GM18499 (cell line): ENCODE measurements at regions not wholly inside any gene's neighbourhood (a gene's known extent, or its start where the extent isn't known, plus 50 kb on each side); places are given as distances from the start of the nearest gene placed in this dataset.
"Not testable (repeated sequence)": the region's sequence is repeated elsewhere in the genome, so short reads cannot be mapped to it uniquely, and the experiment has no call there.

ENCODE experiments used
- ATAC-seq: cut with Tn5 transposase; IDR thresholded peaks from one replicate; pipeline ENCODE4 v1.9.1; 2021; ENCODE audit warnings: moderate number of reproducible peaks; ENCODE audit not compliant: insufficient read depth, unreplicated experiment

- no peak for ATAC-seq
These were observed 573.1 kb upstream of the KLF4 start for GRCh38 chr9:108062680-108063079.

- ATAC-seq: no peak
These were observed 570.6 kb upstream of the KLF4 start for GRCh38 chr9:108060175-108060574.

- ATAC-seq: no peak
These were observed 568.7 kb upstream of the KLF4 start for GRCh38 chr9:108058135-108058814.

GRCh38 chr9:108057421-108058134, 568.0 kb upstream of the KLF4 start:
- no peak for ATAC-seq

- ATAC-seq: no peak
These were observed 567.3 kb upstream of the KLF4 start for GRCh38 chr9:108056805-108057386.

- ATAC-seq: no peak
These were observed 566.7 kb upstream of the KLF4 start for GRCh38 chr9:108056084-108056804.

GRCh38 chr9:108054131-108054630, 564.6 kb upstream of the KLF4 start:
- no peak for ATAC-seq

- no peak for ATAC-seq
These were observed 564.0 kb upstream of the KLF4 start for GRCh38 chr9:108053555-108054061.

- no peak for ATAC-seq
These were observed 563.0 kb upstream of the KLF4 start for GRCh38 chr9:108052431-108053080.

GRCh38 chr9:108050894-108051293, 561.3 kb upstream of the KLF4 start:
- no peak for ATAC-seq

- no peak for ATAC-seq
These were observed 560.3 kb upstream of the KLF4 start for GRCh38 chr9:108049671-108050494.

GRCh38 chr9:108049026-108049607, 559.5 kb upstream of the KLF4 start:
- ATAC-seq: no peak

- ATAC-seq: no peak
These were observed 558.9 kb upstream of the KLF4 start for GRCh38 chr9:108048406-108049025.

- ATAC-seq: not testable (repeated sequence)
These were observed 558.2 kb upstream of the KLF4 start for GRCh38 chr9:108047777-108048176.

GRCh38 chr9:108047264-108047663, 557.7 kb upstream of the KLF4 start:
- ATAC-seq: no peak

GRCh38 chr9:108045851-108046250, 556.3 kb upstream of the KLF4 start:
- no peak for ATAC-seq

- ATAC-seq: no peak
These were observed 554.0 kb upstream of the KLF4 start for GRCh38 chr9:108043585-108043984.

- ATAC-seq: no peak
These were observed 552.0 kb upstream of the KLF4 start for GRCh38 chr9:108041551-108041950.
